OCI-LY1 (cell line): ENCODE measurements at regions not wholly inside any gene's neighbourhood (a gene's known extent, or its start where the extent isn't known, plus 50 kb on each side); places are given as distances from the start of the nearest gene placed in this dataset.

Source experiments
- CTCF ChIP-seq: fragments of 200-600 bp; sonication (generic), shearing (Covaris generic); IDR thresholded peaks from 2 replicates; pipeline ENCODE4 v1.5.1; 2017; ENCODE audit warnings: mild to moderate bottlenecking, antibody characterized with exemption, low read length, moderate library complexity, mixed read lengths
- EZH2 ChIP-seq: fragments of 200-600 bp; sonication (generic), shearing (Covaris generic); IDR thresholded peaks from 2 replicates; pipeline ENCODE4 v1.8.0; 2017; ENCODE audit warnings: borderline replicate concordance, mixed run types, mild to moderate bottlenecking, antibody characterized with exemption, low read length, moderate library complexity, mixed read lengths

DNA sequence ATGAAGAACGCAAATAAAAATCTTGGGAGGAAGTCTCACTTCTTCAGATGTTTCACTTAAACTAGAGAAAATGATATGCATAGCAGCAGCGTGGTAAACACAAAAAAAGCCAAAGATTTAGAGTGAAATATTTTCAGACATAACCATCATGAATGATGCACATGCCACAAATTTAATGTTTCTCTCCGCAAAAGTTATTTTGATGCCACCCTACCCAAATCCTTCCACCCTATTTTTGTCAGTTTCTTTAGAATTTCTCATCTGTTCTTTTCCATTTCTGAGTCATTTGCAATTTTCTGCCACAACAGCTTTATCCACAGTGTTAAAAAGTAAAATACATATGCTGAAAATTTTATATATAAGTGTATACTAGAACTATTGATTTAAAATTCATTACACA lies 1663.7 kb upstream of the ADGRL3 start:
- TF ChIP-seq CTCF, result no peak
- no peak for TF ChIP-seq EZH2
